HT1080 (cell line): ENCODE measurements at regions not wholly inside any gene's neighbourhood (a gene's known extent, or its start where the extent isn't known, plus 50 kb on each side); places are given as distances from the start of the nearest gene placed in this dataset.

Experiments
- DNase-seq: peaks from one replicate; pipeline ENCODE4 v3.0.0-alpha.2; 2015; ENCODE audit warnings: low read depth

DNA sequence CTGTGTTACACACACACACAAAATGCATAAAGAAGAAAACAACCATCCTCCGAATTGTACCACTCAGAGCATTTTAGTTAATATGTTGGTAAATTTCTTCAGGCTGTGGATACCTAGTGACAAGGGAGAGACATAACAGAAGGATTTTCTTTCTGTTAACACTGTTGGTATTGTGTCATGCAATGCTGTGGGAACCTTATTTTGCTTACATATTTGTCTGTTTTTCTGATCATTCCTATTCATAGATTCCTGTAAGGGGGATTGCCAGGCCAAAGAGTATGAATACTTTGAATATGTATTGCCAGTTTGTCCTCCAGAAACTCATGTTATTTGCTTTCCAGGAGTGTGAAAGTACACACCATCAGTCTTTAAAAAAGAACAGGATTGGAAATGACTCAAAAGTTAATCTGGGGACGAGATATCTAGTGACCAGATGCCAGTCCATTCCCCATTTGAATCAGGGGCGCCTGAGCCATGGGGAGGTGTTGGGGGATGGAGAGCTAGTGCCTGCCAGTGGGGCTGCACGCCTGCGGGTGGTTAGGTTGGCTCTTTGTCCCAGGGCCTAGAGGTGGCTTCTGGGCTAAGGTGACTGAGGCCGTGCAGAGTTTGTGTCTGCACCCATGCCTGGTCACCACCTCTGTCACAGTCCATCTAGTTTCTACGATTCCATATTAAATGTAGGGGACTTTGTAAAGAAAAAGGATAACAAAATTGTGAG lies 142.0 kb downstream of the PTPN20 start:
- no peak for DNase-seq

DNA sequence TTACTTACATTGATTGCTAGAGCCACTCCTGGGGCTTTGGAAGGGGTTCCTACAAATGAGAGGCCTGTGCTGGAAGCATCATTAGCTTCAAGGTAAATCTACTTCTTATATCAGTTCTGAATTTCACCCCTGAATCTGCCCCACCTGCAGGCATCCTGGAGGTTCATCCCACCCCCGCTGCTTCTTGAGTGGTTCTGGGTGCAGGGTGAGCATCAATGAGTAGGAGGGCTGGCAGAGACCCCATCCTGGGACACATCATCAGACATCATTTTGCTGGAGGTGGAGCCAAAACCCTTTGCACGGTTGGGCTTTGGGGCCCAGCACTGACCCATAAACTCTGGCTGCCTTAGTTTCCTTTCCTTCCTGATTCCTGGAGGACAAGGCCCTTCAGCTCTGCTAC lies 143.7 kb downstream of the PTPN20 start:
- no peak for DNase-seq

DNA sequence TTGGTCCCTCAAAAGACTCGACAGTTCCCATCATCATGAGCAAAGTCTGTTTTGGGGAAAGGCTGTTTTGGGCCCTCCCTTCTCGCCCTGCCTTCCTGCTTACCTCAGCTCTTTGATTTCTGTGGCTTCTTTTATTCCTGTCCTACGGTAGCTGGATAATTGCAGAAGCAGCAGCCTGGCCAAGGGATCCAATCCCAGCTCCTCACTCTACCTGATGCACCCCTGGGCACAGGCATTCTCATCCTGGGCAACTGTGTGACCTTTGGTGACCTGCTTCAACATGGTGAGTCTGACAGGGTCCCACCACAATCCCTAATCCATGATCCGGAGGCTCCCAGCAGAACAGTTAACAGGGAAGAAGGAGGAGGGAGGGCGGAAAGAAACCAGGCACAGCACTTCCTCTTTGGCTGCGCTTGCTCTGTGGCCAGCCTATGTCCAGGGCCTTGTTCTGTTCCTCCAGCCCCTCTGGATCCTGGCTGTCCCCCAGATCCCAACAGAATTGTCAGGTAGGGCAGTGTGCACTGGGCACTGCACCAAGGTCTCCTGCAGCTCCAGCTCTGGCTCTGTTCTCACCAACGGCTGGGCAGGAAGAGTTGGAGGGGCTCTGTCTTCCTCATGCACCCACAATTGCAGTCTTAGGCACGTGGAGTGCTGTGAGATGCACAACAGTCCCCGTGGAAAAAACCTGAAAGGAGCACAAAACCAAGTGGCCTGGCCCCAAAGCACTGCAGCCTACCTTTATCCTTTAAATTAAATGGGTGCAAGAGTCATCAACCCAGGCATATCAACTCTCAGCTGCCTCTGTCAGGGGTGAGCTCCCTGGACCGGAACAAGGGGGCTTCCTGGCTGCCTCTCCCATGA lies 144.4 kb downstream of the PTPN20 start:
- DNase-seq = no peak

GRCh38 chr10:47056247-47056510 lies 145.0 kb downstream of the PTPN20 start:
- DNase-seq = no peak

DNA sequence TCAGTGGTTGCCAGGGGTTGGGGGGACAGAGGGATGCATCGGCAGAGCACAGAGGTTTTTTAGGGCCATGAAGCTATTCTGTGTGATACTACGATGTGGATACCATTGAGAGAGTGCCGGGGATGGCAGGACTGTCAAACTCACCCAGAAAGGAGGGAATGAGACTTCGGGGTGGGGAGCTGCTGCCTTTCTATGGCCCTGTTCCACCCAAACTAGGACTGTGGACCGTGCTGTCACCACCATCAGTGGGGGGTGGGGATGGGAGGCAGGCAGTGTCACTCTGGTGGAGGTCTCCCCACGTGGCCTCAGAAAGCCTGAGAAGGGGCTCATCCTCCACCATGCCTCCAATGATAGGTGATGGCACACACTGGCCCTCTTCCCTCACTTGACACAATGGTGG lies 146.2 kb downstream of the PTPN20 start:
- DNase-seq = no peak

- no peak for DNase-seq
Measured at GRCh38 chr10:47058032-47058702, 146.9 kb downstream of the PTPN20 start.

DNA sequence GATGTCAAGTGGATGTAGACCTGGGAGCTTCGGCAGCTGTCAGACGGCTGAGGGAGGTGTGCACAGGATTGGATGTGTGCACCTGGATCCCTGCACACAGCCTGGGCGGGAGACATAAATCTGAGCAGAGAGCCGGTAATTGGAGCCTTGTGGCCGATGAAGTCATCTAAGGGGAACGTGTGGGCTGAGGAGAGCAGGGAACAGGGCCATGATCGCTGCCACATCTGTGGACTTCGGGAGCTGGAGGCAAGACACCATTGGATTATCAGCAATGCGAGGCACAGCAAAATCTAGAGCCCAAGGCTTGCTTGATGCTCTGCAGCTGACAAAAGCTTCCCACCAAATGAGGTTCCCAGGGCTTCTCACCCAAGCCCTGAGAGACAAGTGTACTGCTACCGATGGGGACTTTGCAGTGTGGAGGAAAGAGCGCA lies 147.7 kb downstream of the PTPN20 start:
- DNase-seq = peak; percentile 21

DNA sequence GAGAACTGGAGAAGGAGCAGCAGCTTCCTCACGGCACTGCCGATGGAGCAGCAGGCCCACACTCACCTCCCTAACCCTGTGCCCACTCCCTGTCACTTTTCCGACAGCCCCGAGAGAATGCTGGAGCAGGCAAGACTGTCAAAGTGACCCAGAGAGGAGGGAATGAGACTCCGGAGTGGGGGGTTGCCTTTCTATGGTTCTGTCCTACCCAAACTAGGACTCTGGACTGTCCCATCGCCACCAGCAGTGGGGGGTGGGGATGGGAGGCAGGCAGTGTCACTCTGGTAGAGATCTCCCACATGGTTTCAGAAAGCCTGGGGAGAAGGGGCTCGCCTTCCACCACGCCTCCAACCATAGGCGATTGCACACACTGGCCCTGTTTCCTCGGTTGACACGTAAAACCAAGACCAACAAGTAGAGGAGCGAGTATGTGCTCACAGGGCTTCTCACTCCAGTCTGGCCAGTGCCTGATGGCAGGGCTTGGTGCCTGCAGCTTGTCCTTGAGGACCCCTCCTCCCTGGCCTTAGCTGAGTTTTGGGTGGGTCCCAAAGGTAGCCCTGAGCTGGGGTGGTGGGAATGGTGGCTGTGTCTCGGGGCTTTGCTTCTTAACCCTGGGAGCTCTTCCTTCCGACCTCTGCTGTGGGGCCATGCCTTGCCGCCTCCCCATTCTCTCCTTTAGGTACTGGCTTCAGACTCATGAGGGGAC lies 148.5 kb downstream of the PTPN20 start:
- DNase-seq = no peak

- DNase-seq = no peak
Measured at GRCh38 chr10:47060356-47060755, 149.1 kb downstream of the PTPN20 start.

DNA sequence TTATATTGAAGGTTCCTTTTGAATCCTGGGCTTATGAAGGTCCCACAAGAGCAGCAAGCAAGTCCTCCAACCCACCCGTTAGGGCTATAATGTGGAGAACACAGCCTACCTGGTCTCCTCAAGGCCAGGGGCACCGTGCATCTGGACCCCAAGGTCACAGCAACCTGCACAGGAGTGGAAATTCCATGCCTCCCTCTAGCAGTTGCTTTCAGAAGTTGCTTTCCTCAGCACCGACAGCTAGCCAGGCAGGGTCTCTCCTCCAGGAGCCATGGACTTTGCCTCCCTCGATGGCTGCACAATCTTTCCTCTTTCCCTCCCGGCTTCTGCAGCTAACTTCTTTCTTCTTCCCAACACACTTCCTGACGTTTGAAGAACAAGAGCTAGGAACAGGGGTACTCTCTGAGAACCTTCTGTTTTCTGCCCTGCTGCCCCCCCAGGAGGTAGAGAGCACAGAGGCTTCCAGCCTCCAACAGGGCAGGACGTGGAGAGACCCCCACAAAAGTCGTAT lies 149.8 kb downstream of the PTPN20 start:
- no peak for DNase-seq

- DNase-seq = no peak
Measured at GRCh38 chr10:47061776-47062175, 150.5 kb downstream of the PTPN20 start.

GRCh38 chr10:47062441-47063200 lies 151.4 kb downstream of the PTPN20 start:
- no peak for DNase-seq

DNA sequence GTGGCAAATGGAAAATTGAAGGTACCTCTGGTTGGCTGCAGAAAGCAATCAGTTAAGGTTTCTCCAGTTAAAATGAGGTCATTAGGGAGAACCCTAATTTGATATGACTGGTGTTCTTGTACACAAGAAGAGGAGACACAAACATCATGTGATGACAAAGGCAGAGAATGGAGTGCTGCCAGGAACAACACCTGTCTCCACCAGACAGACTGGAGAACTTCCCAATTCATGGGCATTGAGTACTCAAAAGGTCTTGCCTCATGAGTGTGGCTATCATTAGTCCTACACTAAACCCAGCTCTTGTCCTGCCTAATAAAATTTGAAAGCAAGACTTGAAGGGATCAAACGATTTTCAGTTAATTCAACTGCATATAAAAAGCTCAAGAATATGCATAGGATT lies 152.6 kb downstream of the PTPN20 start:
- no peak for DNase-seq

GRCh38 chr10:47065903-47066302 lies 154.7 kb downstream of the PTPN20 start:
- DNase-seq = no peak

GRCh38 chr10:47067949-47068940 lies 157.0 kb downstream of the PTPN20 start:
- no peak for DNase-seq

DNA sequence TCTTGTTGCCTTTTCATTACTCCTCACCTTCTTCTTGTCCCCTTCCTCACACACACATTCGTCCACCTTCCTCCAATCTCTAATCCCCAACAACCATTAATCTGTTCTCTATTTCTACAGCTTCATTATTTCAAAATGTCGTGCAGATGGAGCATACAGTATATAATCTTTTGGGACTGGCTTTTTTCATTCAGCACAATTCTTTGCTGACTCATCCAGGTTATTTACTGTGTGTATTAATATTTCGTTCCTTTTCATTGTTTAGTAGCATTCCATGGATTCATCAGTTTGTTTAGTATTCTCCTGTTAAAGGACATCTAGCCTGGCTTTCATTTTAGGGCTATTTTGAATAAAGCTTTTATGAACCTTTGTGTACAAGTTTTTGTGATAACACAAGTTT lies 159.3 kb downstream of the PTPN20 start:
- no peak for DNase-seq

- DNase-seq = no peak
Measured at GRCh38 chr10:47071891-47072290, 160.7 kb downstream of the PTPN20 start.

- DNase-seq = no peak
Measured at GRCh38 chr10:47073967-47074366, 162.7 kb downstream of the PTPN20 start.

DNA sequence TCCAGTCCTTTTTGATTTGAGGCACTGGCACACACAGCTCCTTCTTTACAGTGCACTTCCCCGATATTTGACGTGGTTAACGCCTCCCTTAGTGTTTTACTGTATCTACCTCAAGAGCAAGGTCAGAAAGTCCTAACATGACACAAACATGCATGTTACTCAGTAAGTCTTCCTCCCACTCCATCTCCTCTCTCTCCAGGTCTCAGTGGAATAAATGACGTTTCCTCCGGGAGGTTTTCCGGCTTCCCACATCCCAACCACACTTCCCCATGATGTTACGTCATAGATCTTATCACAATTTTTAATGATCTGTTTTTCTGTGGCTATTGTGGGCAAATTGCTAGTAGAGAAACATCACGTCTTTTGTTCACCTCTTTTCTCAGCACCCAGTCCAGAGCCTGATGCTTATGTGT lies 165.7 kb downstream of the PTPN20 start:
- peak; percentile 29 for DNase-seq

DNA sequence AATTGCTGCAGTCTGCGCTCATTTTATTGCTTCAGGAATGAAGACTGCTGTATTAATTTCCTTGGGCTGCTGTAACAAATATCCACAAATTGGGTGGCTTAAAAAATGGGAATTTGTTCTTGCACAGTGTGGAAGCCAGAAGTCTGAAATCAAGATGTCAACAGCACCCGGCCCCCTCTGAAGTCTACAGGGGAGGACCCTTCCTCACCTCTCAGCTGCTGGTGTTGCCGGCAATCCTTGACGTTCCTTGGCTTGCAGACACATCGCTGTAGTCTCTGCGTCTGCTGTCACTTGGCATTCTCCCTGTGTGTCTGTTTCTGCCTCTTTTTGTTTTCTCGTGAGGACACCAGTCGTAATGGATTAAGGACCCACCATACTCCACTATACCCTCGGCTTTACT lies 166.2 kb downstream of the PTPN20 start:
- DNase-seq = no peak
